Posterior vena cava (tissue), 2 donors: ENCODE measurements at regions not wholly inside any gene's neighbourhood (a gene's known extent, or its start where the extent isn't known, plus 50 kb on each side); places are given as distances from the start of the nearest gene placed in this dataset.

Experiments used
- DNase-seq: peaks from one replicate; pipeline ENCODE4 v3.0.0-alpha.2; 2020; ENCODE audit warnings: low spot score
- intact Hi-C, 2 donors: fragments of 100-400 bp; cut with DNase I; formaldehyde crosslinking; loops; one replicate each; pipeline versions ENCODE4 v1.14.1 to v1.14.2; 2022 to 2023
- donor health status: DM: yes; HTN: yes; CAD: no.
- donor health status: DM: yes; HTN: yes; CAD: no.

- no peak for DNase-seq
- intact Hi-C loops = no loop called here
These were observed 96.8 kb downstream of the TMEM26 start for GRCh38 chr10:61356354-61356753.

- intact Hi-C loops = no loop called here
- no peak for DNase-seq
These were observed 98.0 kb downstream of the TMEM26 start for GRCh38 chr10:61355211-61355610.

- intact Hi-C loops = no loop called here
- no peak for DNase-seq
These were observed 98.7 kb downstream of the TMEM26 start for GRCh38 chr10:61354401-61354975.

GRCh38 chr10:61350794-61351193 is 102.4 kb downstream of the TMEM26 start:
- intact Hi-C loops = no loop called here
- DNase-seq = no peak

- DNase-seq = no peak
- intact Hi-C loops = no loop called here
These were observed 103.1 kb downstream of the TMEM26 start for GRCh38 chr10:61350068-61350467.

- DNase-seq = no peak
- intact Hi-C loops = no loop called here
These were observed 106.3 kb downstream of the TMEM26 start for GRCh38 chr10:61346796-61347413.

- intact Hi-C loops = no loop called here
- no peak for DNase-seq
These were observed 109.4 kb downstream of the TMEM26 start for GRCh38 chr10:61343796-61344195.

GRCh38 chr10:61342858-61343572 is 110.2 kb downstream of the TMEM26 start:
- no peak for DNase-seq
- intact Hi-C loops = no loop called here

GRCh38 chr10:61341008-61341407 is 112.2 kb downstream of the TMEM26 start:
- DNase-seq = no peak
- intact Hi-C loops = no loop called here

- intact Hi-C loops = no loop called here
These were observed 115.0 kb downstream of the TMEM26 start for GRCh38 chr10:61338146-61338545.

GRCh38 chr10:61337741-61338140 is 115.4 kb downstream of the TMEM26 start:
- intact Hi-C loops = no loop called here
- no peak for DNase-seq

More at GRCh38 chr10:61338146-61338545, 115.0 kb downstream of the TMEM26 start:
- no peak for DNase-seq

- intact Hi-C loops = no loop called here
- no peak for DNase-seq
These were observed 116.3 kb downstream of the TMEM26 start for GRCh38 chr10:61336831-61337230.

GRCh38 chr10:61335359-61335758 is 117.8 kb downstream of the TMEM26 start:
- DNase-seq = no peak
- intact Hi-C loops = no loop called here

GRCh38 chr10:61332581-61332980 is 120.6 kb downstream of the TMEM26 start:
- intact Hi-C loops = no loop called here

GRCh38 chr10:61330669-61331068 is 122.5 kb downstream of the TMEM26 start:
- DNase-seq = no peak
- intact Hi-C loops = no loop called here

More at GRCh38 chr10:61332581-61332980, 120.6 kb downstream of the TMEM26 start:
- DNase-seq = no peak

- DNase-seq = no peak
- intact Hi-C loops = no loop called here
These were observed 123.3 kb downstream of the TMEM26 start for GRCh38 chr10:61329854-61330253.

GRCh38 chr10:61325223-61325960 is 127.8 kb downstream of the TMEM26 start:
- intact Hi-C loops = no loop called here
- no peak for DNase-seq

GRCh38 chr10:61323726-61324125 is 129.5 kb downstream of the TMEM26 start:
- intact Hi-C loops = no loop called here
- no peak for DNase-seq

GRCh38 chr10:61321041-61321857 is 131.9 kb downstream of the TMEM26 start:
- DNase-seq = no peak
- intact Hi-C loops = no loop called here
